MM.1S (cell line): ENCODE measurements at regions not wholly inside any gene's neighbourhood (a gene's known extent, or its start where the extent isn't known, plus 50 kb on each side); places are given as distances from the start of the nearest gene placed in this dataset.

Source experiments
- DNase-seq: peaks from one replicate; pipeline ENCODE4 v3.0.0-alpha.2; 2015
- H2AFZ ChIP-seq: fragments of 300-600 bp; sonication (generic); 2 replicates; pipeline ENCODE4 v1.6.0; 2016; ENCODE audit warnings: antibody characterized with exemption, low read length
- H3F3A ChIP-seq: fragments of 300-600 bp; sonication (generic); 2 replicates; pipeline ENCODE4 v1.6.1; 2016; ENCODE audit warnings: mild to moderate bottlenecking, antibody characterized with exemption, low read length, moderate library complexity, mixed read lengths; ENCODE audit not compliant: insufficient read depth
- H3K27ac ChIP-seq: fragments of 300-600 bp; sonication (generic); 2 replicates; pipeline ENCODE4 v1.5.1; 2016; ENCODE audit warnings: mild to moderate bottlenecking, low read length
- H3K27me3 ChIP-seq: fragments of 300-600 bp; sonication (generic); replicated peaks from 2 replicates; pipeline ENCODE4 v1.6.0; 2016; ENCODE audit warnings: low read length; ENCODE audit not compliant: insufficient read depth
- H3K36me3 ChIP-seq: fragments of 300-600 bp; sonication (generic); replicated peaks from 2 replicates; pipeline ENCODE4 v1.6.1; 2016; ENCODE audit warnings: mild to moderate bottlenecking, low read length, mixed read lengths; ENCODE audit not compliant: insufficient read depth
- H3K4me1 ChIP-seq: fragments of 300-600 bp; sonication (generic); 2 replicates; pipeline ENCODE4 v1.6.1; 2016; ENCODE audit warnings: low read length, mixed read lengths
- H3K4me2 ChIP-seq: fragments of 300-600 bp; sonication (generic); 2 replicates; pipeline ENCODE4 v1.6.0; 2016; ENCODE audit warnings: low read depth, low read length
- H3K4me3 ChIP-seq: fragments of 300-600 bp; sonication (generic); 2 replicates; pipeline ENCODE4 v1.5.1; 2016; ENCODE audit warnings: low read length, mixed read lengths
- H3K79me2 ChIP-seq: fragments of 300-600 bp; sonication (generic); 2 replicates; pipeline ENCODE4 v1.6.1; 2016; ENCODE audit warnings: mixed run types, low read length, mixed read lengths
- H3K9ac ChIP-seq: fragments of 300-600 bp; sonication (generic); 2 replicates; pipeline ENCODE4 v1.6.1; 2016; ENCODE audit warnings: low read length, mixed read lengths
- H3K9me2 ChIP-seq: fragments of 300-600 bp; sonication (generic); replicated peaks from 2 replicates; pipeline ENCODE4 v1.6.1; 2016; ENCODE audit warnings: mild to moderate bottlenecking, low read length, mixed read lengths; ENCODE audit not compliant: insufficient read depth
- H3K9me3 ChIP-seq: fragments of 300-600 bp; sonication (generic); replicated peaks from 2 replicates; pipeline ENCODE4 v1.6.1; 2016; ENCODE audit warnings: mild to moderate bottlenecking, low read length, mixed read lengths; ENCODE audit not compliant: insufficient read depth
- H4K20me1 ChIP-seq: fragments of 300-600 bp; sonication (generic); 2 replicates; pipeline ENCODE4 v1.6.1; 2016; ENCODE audit warnings: mild to moderate bottlenecking, low read length, moderate library complexity, mixed read lengths; ENCODE audit not compliant: insufficient read depth
- CTCF ChIP-seq: fragments of 300-600 bp; sonication (generic); IDR thresholded peaks from 2 replicates; pipeline ENCODE4 v1.5.1; 2016; ENCODE audit warnings: antibody characterized with exemption, low read length, mixed read lengths
- EZH2 ChIP-seq: fragments of 300-600 bp; sonication (generic); optimal IDR thresholded peaks from 2 replicates; pipeline ENCODE3; 2017; ENCODE audit warnings: low read depth, mild to moderate bottlenecking, antibody characterized with exemption, low read length, mixed read lengths
- EZH2phosphoT487 ChIP-seq: fragments of 300-600 bp; sonication (generic); IDR thresholded peaks from 2 replicates; pipeline ENCODE4 v1.6.1; 2018; ENCODE audit warnings: antibody characterized with exemption, low read length

- H3K27me3 ChIP-seq = no peaks in the 10 kb centered on the region
- no peaks in the 10 kb centered on the region for H3K79me2 ChIP-seq
- H4K20me1 ChIP-seq = no peaks in the 10 kb centered on the region
- no peak overlapping the region for H2AFZ ChIP-seq
- no peak overlapping the region for H3K9ac ChIP-seq
- H3K4me1 ChIP-seq = no peaks in the 10 kb centered on the region
- no peak overlapping the region for H3K4me3 ChIP-seq
- H3K27ac ChIP-seq = no peak overlapping the region
- H3F3A ChIP-seq = no peaks in the 10 kb centered on the region
- TF ChIP-seq CTCF (no peak), EZH2phosphoT487 (no peak)
- H3K4me2 ChIP-seq = no peak overlapping the region
- no peaks in the 10 kb centered on the region for H3K9me2 ChIP-seq
- H3K9me3 ChIP-seq = no peaks in the 10 kb centered on the region
- H3K36me3 ChIP-seq = no peaks in the 10 kb centered on the region
- DNase-seq = no peak
Observed at GRCh38 chr4:60709061-60709460, 491.1 kb upstream of the ADGRL3 start.

GRCh38 chr4:60718874-60719273, 481.3 kb upstream of the ADGRL3 start:
- TF ChIP-seq EZH2phosphoT487 (no peak), CTCF (no peak), EZH2 (no peak)
- DNase-seq = no peak
- Histone ChIP-seq H3K79me2 (no peaks in the 10 kb centered on the region), H3F3A (no peaks in the 10 kb centered on the region), H4K20me1 (no peaks in the 10 kb centered on the region), H3K36me3 (no peaks in the 10 kb centered on the region), H3K27me3 (no peaks in the 10 kb centered on the region), H3K4me1 (no peaks in the 10 kb centered on the region), H3K4me2 (no peak overlapping the region), H3K9me2 (no peaks in the 10 kb centered on the region), H3K9me3 (no peaks in the 10 kb centered on the region), H3K4me3 (no peak overlapping the region), H2AFZ (no peak overlapping the region), H3K9ac (no peak overlapping the region), H3K27ac (no peak overlapping the region)

- TF ChIP-seq CTCF (no peak), EZH2phosphoT487 (no peak), EZH2 (no peak)
- Histone ChIP-seq H2AFZ (no peak overlapping the region), H3K4me2 (no peak overlapping the region)
Observed at GRCh38 chr4:60721685-60722084, 478.4 kb upstream of the ADGRL3 start.

DNA sequence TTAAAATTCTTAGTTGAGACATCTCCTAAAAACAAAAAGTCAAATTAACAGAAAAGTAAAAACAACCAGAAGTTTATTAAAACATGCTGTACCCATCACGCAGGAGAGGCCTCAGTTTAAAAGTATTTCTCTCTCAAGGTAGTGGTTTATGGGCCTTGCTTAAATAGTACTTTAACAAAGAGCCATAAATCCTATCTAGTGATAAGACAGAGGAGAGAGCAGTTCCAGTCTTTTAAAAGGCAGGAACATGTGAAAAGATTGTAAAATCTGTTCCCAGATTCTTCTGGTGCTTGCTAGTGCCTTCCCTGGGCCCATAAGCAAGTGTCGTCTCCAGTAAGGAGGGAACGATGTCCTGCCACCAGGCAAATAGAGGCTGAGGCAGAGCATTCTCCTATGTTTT, 476.3 kb upstream of the ADGRL3 start:
- H3K9me2 ChIP-seq = no peaks in the 10 kb centered on the region
- no peaks in the 10 kb centered on the region for H3K9me3 ChIP-seq
- H3K9ac ChIP-seq = no peak overlapping the region
- no peaks in the 10 kb centered on the region for H4K20me1 ChIP-seq
- no peak overlapping the region for H2AFZ ChIP-seq
- DNase-seq = no peak
- H3K4me1 ChIP-seq = no peaks in the 10 kb centered on the region
- no peaks in the 10 kb centered on the region for H3K27me3 ChIP-seq
- no peak overlapping the region for H3K4me3 ChIP-seq
- no peaks in the 10 kb centered on the region for H3F3A ChIP-seq
- TF ChIP-seq EZH2 = no peak
- TF ChIP-seq CTCF = no peak
- TF ChIP-seq EZH2phosphoT487 = no peak
- H3K27ac ChIP-seq = no peak overlapping the region
- no peaks in the 10 kb centered on the region for H3K79me2 ChIP-seq
- no peak overlapping the region for H3K4me2 ChIP-seq
- no peaks in the 10 kb centered on the region for H3K36me3 ChIP-seq

More at GRCh38 chr4:60721685-60722084, 478.4 kb upstream of the ADGRL3 start:
- Histone ChIP-seq H3K4me3 (no peak overlapping the region), H3K79me2 (no peaks in the 10 kb centered on the region), H3K9ac (no peak overlapping the region), H3K36me3 (no peaks in the 10 kb centered on the region), H3K9me3 (no peaks in the 10 kb centered on the region), H4K20me1 (no peaks in the 10 kb centered on the region), H3F3A (no peaks in the 10 kb centered on the region), H3K27ac (no peak overlapping the region), H3K9me2 (no peaks in the 10 kb centered on the region), H3K27me3 (no peaks in the 10 kb centered on the region), H3K4me1 (no peaks in the 10 kb centered on the region)
- no peak for DNase-seq
